ENCODE measurements at regions not wholly inside any gene's neighbourhood (a gene's known extent, or its start where the extent isn't known, plus 50 kb on each side); places are given as distances from the start of the nearest gene placed in this dataset.

DNA sequence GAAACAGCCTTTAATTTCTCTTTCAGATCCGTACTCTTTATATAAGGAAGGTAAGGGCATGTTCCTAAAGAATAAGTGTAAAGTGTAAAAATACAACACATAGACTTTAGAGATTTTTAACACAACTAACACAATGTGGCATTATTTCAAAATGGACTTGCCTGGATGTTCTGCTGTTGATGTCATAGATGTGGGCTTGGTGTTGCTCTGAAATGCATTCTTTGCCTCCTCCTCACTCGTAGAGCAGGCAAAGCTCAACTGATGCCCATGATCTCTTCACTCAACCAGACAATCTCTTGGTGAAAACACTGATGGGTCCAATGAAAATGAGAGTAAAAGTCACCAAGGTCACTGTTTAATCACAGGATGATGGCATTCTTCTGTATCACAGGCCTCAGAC lies 174.2 kb upstream of the TCERG1L start:
- no peak for DNase-seq (ENCODE audit: low read depth, low spot score)

DNA sequence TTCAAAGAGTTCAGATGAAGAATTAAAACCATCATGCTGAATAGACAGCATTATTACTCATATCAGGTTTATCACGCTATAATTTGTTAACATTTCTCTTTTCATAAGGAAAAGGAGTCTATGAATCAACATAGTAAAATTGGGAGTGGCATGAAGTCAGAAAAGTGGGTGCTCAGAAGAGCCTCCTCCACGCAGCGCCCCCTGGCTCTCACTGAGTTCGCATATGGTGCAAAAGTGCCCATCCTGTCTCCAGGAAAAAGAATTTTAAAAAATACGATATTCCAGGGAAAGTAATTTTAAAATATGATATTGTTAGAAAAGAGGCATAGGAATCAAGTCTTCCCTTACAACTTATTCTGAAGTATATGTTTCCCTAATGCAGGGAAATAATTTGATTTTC lies 176.3 kb upstream of the TCERG1L start:
- no peak for DNase-seq (ENCODE audit: low read depth, low spot score)

DNA sequence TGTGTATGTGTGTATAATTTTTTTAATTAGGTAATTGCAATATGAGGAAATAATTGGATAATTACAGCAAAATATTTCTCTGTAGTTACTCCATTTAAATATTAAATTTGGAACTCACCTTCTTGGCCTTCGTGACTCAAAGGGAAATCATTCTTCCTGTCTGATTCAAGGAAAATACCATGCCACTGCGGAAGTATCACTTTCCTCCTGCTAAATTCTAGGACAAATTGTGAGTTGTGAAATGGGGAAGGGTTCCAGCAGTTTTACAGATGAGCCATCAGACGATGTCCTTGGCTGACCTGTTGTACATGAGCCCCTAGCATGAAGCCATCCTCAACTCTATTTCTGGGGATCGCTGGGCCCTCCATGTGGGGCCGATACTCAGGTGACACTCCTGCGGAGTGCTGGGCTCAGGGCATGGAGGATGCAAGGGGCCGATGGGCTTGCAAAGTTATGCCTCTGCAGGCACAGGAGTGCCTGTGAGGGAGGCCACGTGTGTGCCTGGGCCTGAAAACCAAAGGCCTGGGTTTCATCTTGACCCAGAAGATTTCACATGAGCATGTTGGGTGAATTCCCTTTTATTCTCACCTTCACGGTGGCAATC lies 179.6 kb upstream of the TCERG1L start:
- DNase-seq (ENCODE audit: low read depth, low spot score): no peak

DNA sequence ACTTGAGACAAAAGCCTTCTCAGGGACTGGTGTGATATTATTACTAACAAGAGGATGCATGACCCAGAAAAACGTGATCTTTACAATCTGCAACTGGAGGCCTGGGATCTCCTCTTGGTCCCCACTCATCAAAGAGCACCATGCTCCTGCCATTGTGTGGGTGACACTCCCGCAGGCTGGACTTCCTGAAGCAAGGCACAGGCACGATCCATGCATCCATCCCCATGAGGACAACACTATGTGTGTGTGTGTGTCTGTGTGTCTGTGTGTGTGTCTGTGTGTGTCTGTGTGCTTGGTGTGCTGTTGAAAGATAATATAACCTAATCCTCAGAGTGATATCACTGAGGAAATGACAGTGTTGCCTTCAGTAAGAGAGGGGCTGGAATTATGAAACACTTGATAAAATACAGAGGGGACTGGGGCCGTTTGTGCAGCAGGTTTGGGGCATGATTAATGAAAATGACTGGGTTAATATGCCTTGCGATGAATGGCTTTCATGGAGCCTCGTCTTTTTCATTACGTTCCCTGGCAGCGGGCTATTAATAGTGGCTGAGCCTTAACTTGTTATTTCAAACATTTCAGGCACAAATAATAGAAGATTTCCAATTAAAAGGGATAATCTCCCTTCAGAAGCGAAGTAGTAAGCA lies 180.8 kb upstream of the TCERG1L start:
- DNase-seq (ENCODE audit: low read depth, low spot score): no peak

DNA sequence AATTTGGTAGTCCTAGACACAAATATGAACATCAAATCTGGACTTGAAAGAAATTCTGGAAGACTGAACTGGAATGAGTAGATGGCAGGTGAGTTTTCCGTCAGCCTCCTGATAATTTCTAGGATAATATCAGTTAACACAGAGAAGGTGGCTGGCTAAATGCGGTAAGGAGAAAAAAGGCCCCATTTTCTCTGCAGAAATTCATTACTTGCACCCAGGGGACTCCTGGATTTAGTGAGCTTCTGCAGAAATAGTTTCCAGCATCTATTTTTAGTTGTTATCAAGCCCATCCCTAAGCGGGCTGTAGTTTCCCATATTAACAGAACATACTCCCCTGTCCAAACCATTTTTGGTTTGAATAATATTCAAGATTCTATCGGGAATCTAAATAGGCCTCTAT lies 181.9 kb upstream of the TCERG1L start:
- DNase-seq (ENCODE audit: low read depth, low spot score): no peak

DNA sequence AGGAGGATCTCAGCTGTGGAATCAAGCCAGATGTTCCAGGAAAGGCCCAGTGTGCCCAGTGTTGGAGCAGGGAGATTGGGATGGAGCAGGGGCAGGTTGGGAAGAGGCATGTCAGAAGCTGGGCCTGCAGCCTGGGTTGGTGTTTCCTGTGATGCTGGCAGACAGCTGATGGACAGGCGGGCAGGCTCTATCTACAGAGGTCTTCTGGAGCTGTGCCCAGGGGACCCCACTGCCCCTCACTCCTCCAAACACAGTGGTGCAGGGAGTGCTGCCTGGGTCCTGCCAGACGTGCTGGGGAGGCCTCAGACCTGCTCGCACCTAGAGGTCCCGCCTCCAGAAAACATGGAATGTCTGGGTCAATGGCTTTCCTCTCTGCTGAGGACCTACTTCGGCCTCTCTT lies 182.9 kb upstream of the TCERG1L start:
- no peak for DNase-seq (ENCODE audit: low read depth, low spot score)

DNA sequence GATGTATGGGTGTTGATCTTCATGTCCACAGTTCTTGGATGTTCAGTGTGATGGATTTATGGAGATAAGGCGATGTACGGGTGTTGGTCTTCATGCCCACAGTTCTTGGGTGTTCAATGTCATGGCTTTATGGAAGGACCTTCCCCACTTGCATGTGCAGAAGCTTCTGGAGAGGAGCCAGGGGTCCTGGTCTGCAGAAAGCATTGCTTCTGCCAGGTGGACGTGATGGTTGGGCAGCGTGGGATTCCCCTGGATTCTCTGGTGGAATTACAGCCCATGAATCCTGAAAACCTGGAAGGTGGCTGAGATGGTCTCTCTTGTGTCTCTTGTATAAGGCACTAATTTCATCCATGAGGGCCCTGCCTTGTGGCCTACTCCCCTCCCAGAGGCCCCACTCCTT lies 183.7 kb upstream of the TCERG1L start:
- no peak for DNase-seq (ENCODE audit: low read depth, low spot score)

DNA sequence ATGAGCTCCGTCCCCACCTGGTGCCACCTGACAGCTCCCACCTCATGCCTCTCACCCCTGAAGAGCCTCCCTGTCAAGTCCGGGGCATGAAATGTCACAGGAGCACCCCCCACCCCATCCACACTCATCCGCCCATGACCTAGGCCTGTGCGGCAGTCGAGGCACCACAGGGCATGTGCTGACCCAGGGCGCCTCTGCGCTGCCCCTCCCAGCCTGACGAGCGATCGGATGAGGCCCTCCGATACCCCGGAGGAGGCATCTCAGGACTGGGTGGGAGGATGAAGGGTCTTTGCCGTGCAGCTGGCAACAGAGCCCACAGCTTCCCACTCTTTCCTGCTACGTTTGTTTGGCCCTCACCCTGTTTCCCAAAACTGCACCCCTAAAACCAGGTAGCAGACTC lies 184.4 kb upstream of the TCERG1L start:
- DNase-seq (ENCODE audit: low read depth, low spot score): no peak

DNA sequence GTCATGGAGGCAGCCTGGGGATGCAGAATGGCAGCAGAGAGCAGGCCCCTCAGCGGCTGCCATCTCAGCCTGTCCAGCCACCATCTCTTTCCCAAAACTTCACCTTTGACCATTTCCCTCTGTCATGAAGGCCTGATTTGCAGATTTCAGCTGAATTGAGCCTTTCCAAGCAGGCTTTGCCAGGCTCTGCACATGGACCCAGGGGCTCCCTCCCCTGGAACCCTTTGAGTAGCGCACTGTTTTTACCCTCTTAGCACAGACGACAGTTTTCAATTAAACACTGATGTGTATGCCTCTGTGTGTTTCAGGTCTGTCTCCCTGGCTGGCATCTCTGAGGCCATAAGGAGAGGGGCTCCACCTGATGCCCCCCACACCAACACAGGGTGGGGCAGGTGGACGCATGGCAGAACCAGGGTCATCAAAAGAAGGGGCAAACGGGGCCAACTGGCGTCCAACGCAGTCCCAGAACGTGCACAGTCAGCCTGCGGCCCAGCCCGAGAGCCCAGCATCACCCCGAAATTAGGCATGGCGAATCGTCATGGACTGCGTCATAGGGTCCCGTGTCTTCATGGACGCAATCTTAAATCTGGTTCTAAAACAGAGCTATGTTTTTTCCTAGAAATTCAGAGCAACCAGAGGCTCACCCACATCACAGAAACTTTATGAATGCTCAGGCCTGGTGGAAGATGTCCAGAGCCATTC lies 185.0 kb upstream of the TCERG1L start:
- no peak for DNase-seq (ENCODE audit: low read depth, low spot score)

DNA sequence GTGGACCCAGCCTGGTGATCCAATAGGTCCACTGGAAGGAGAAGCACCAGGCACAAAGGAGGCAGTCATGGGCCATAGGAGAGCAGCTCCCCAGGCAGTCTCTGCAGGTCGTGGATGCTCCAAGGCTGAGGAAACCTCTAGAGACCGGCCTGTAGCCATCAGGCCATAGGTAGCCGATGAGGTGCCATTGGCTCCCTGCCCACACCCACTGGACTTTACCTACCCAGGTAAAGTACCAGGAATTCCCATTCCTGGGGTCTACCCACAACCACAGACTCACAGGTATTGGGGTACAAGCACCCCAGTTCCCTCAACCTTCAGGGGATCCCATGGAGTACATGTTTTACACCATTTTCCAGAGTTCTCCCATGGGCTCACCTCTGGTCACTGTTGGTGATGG lies 188.0 kb upstream of the TCERG1L start:
- DNase-seq (ENCODE audit: low read depth, low spot score): no peak

DNA sequence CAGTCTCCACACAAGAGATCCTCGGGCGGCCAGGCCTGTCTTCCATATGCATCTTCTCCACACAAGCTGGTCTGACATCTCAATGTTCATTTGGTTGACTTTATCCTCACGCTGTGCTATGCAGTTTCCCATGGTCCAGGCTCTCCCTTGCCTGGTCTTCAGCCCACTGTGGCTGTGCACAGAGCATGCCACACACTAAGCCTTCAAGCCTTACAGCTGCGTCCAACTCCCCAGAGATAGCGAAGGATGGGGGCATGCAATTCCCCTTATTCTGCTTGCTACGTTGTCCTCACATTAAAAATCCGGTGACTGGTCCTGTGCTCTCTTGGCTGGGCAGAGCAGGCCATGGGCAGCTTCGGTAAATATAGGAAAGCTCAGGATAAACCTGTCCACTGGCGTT lies 188.7 kb upstream of the TCERG1L start:
- DNase-seq (ENCODE audit: low read depth, low spot score): no peak

DNA sequence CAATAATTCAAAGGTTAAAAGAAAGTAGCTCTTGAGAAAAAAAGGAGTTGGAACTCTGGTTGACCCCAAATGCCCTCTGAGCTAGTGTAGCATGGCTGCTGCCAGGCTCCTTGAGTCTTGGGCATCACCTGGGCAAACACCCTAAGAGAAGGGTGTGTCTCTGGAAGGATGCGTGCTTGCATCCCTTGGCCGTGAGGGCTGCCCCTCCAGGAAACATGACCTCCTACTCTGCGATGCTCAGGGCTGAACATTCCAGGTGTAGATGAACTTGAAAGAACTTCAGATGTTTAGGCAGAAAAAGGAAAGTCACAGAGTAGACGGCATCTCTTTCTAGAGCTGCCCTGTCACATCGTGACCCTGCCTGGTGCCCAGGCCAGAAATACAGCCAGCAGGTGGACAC lies 189.4 kb upstream of the TCERG1L start:
- no peak for DNase-seq (ENCODE audit: low read depth, low spot score)

DNA sequence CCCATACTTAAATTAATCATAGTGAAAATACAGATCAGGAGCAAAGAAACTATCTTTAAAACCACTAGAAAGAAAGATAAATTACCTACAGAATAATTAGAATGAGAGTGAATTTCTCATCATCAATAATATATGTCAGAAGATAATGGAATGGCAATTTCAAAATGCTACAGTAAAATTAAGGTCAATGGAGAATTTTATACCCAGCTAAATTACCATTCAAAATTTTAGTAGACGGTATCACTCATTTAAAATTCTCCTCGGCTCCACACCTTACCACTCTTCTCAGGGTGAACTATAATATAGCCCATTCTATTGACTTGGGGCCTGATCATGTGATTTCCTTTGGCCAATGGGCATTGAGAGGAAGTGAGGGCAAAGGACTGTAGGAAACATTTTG lies 192.5 kb upstream of the TCERG1L start:
- DNase-seq (ENCODE audit: low read depth, low spot score): no peak

DNA sequence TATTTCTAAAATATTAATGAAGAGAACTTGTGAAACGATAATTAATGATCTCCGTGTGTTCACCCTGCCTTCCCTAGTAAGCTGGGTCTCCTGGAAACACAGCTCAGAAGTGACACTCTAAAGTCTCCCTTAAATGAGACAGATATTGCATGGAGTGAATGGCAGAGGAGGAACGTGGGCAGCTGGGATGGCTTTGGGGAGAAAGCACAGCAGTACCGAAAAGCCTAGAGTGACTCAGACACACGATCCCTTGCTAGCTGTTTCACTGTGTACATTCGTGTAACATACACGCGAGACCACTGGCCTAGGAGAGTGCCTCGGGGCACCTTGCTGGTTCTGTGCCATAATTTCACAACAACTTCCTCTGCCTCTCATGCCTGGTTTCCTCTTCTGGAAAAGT lies 199.9 kb upstream of the TCERG1L start:
- no peak for DNase-seq (ENCODE audit: low read depth, low spot score)

DNA sequence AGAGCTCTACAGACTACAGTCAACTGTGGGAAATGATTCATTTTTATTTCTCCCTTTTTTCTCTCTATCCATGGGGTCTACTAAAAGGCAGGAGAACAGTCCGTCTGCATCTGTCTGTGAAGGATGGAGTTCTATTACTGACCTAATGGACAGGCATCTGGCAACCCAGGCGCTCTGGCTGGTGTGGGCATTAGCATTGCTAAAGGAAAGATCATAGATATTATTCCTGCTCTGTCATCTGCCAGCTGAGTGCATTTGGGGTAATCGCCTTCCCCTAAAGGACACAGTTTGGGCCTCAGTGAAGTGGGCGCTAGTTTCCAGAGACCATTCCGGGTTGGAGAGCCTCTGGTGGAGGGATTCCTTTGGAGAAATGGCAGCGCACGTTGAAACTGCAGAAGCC lies 201.3 kb upstream of the TCERG1L start:
- no peak for DNase-seq (ENCODE audit: low read depth, low spot score)

DNA sequence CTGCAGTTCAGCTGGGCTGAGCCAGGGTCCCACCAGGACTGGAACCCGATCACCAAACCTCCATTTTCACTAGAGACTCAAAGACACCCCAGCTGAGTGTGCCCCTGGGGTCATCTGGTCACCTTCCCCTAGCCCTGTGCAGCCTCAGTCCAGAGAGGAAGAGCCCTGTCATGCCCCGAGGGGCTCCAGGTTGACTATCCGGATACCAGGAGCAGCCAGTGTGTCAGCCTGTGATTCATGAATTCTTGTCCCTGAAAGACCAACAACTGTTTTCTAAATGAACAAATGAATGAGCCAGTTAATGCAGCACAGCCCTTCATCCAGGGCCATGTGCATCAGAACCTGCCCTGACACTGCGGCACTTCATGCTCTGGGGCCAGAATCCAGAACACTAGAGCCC lies 201.9 kb upstream of the TCERG1L start:
- peak; percentile 47 for DNase-seq (ENCODE audit: low read depth, low spot score)

DNA sequence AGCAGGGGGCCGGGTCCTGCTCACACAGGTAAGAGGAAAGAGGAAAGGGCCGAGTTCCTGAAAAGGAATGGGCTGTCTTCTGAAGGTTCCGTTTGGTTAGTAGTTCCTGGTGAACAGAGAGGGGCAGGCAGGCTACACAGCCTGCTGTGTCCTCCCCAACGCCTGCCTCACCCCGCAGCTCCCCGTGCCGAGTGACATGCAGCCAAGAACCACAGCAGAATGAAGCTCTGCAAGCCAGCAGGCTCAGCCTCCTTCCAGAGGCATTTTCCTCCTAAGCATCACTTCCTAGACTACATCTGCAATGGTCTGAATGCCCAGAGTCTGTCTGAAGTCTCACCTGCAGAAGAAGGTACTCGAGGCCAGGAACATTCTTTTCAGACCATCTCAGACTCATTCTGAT lies 202.4 kb upstream of the TCERG1L start:
- DNase-seq (ENCODE audit: low read depth, low spot score): no peak

DNA sequence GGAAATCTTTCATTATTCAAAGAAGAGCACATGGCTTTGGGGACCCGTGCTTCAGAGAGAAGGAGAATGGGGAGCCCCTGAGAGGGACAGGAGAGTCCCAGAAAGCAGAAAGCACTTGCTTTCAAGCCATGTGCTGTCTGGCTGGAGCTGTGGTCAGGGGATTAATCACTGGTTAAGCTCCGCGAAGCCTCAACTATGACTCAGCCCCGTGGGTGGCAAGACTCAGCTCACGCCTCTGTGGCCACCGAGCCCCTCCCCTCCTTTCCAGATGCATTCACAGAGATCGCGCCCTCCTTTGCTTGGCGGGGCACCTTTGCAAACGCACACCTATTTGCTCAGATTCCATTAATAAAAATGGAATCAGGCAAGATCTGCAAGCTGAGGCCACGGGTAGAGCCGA lies 202.9 kb upstream of the TCERG1L start:
- DNase-seq (ENCODE audit: low read depth, low spot score): peak; percentile 18

DNA sequence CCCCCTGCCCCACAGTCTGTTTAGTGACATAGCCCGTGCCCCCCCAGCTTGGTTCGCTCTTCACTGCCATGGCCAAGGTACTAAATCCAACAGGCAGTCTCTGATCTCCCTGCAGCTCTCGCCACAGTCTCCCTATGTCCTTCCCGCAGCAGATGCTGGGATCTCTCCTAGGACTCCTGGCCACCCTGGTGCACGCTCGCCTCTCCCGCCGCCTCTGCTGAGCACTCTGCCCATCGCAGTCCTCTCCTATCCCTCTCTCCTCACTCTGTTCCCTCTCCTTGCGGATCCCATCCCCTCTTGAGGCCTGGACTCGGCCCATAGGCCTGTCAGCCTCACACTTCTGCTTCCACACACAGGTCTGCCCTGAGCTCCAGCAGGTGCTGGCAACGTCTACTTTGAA lies 204.8 kb upstream of the TCERG1L start:
- no peak for DNase-seq (ENCODE audit: low read depth, low spot score)

DNA sequence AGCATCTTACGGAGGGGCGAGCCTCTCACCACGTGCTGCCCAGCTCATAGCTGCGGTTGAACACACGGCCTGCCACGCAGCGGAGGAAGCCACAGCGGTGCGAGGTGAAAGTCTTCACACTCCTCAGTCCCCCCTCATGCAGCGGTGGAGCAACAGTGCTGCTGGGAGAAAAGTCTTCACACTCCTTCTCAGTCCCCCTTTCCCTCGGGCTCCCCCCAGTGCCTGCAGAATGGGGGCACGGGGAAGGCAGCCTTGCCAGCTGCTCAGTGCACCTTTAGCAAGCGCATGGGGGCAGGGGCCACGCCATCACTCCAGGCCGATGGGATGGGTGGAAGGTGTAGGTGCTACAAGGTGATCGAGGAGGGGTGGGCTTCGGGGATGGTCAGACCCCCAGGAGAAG lies 206.3 kb upstream of the TCERG1L start:
- no peak for DNase-seq (ENCODE audit: low read depth, low spot score)

DNA sequence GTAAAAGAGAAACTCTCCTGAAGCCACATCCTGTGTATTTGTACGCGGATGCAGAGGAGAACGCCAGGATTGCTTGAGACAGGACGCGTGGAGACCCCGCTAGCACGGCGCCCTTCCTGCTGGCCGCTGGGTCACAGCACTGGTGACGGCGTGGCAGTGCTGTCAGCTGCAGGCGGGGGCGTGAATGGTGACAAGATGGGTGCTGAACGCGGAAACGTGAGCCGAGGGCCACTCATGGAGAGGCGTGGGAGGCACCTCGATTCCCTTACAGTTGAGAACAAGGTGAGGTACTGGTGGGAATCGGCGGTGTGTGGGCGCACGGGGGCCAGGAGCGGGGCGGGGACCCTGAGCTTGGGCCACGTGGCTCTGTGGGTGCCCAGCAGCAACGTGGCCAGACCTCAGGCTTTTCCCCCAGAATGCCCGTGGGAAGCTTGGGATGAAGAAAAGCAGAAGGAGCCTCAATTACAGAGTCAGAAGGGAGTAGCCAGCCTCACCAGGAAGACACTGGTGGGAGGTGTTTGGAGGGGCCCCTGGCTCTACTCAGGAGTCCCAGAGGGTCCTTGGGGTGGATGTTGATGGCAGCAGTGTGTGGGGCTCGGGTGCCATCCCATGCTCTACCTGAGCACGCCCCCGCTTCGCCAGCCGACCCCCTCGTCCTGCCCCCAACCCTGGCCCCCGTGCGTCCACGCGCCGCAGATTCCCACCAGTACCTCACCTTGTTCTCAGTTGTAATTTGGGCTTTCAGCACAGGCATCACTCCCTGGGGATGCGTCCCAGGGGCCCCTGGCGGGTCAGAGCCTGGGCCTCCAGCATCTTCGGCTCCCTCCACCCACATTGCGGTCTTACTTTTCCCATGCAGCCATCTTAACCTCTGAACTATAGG lies 208.4 kb upstream of the TCERG1L start:
- DNase-seq (ENCODE audit: low read depth, low spot score): no peak
